22Rv1 (cell line): ENCODE measurements at regions not wholly inside any gene's neighbourhood (a gene's known extent, or its start where the extent isn't known, plus 50 kb on each side); places are given as distances from the start of the nearest gene placed in this dataset.

Source experiments
- CTCF ChIP-seq: fragments of 450-650 bp; IDR thresholded peaks from 2 replicates; pipeline ENCODE4 v1.5.1; 2017; ENCODE audit warnings: mild to moderate bottlenecking
- ZFX ChIP-seq: fragments of 450-650 bp; IDR thresholded peaks from 2 replicates; pipeline ENCODE4 v1.6.1; 2017; ENCODE audit warnings: antibody characterized with exemption, borderline replicate concordance

- TF ChIP-seq CTCF (no peak), ZFX (no peak)
Observed at GRCh38 chr10:65787571-65787970, 1138.3 kb upstream of the LRRTM3 start.
